Peyer's patch (tissue), 4 donors: ENCODE measurements at regions not wholly inside any gene's neighbourhood (a gene's known extent, or its start where the extent isn't known, plus 50 kb on each side); places are given as distances from the start of the nearest gene placed in this dataset.

Experiments
- POLR2A ChIP-seq, 2 donors: fragments of 450-650 bp; IDR thresholded peaks; one replicate each; pipeline ENCODE4 v1.5.1; 2017; ENCODE audit warnings: antibody characterized with exemption in 2 of 2, mild to moderate bottlenecking in 2 of 2, moderate library complexity in 2 of 2
- TF ChIP-seq, protein P1 (sequence below), 6 experiments: fragments of 450-650 bp in 4 of 6; fragments of 200-600 bp in 2 of 6; sonication (generic) in 1 of 6; IDR thresholded peaks; one replicate each; pipeline ENCODE4 v1.5.1; 2017 to 2019; ENCODE audit warnings: antibody characterized with exemption in 6 of 6, mild to moderate bottlenecking in 3 of 6, moderate library complexity in 1 of 6

DNA sequence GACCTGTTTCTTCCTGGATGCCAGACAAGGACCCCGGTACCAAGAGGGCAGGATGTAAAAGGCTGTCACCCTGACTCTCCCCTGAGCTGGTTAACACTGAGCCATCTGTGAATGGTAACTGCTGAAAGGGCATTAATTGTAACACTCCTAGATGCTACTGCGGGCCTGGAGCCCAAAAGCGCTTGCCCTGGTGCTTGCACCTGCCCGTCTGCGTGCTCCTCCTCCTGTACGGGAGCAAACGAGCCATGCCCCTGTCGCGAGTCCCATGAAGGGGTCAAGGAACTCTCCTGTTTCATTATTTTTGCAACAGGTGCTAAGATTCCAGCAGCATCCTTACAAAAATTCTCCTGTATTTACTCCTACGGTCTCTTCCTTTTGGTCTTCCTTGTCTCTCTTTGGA lies 140.0 kb upstream of the LAMA2 start:
- TF ChIP-seq, protein P1, sequence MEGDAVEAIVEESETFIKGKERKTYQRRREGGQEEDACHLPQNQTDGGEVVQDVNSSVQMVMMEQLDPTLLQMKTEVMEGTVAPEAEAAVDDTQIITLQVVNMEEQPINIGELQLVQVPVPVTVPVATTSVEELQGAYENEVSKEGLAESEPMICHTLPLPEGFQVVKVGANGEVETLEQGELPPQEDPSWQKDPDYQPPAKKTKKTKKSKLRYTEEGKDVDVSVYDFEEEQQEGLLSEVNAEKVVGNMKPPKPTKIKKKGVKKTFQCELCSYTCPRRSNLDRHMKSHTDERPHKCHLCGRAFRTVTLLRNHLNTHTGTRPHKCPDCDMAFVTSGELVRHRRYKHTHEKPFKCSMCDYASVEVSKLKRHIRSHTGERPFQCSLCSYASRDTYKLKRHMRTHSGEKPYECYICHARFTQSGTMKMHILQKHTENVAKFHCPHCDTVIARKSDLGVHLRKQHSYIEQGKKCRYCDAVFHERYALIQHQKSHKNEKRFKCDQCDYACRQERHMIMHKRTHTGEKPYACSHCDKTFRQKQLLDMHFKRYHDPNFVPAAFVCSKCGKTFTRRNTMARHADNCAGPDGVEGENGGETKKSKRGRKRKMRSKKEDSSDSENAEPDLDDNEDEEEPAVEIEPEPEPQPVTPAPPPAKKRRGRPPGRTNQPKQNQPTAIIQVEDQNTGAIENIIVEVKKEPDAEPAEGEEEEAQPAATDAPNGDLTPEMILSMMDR (IDR thresholded peaks at IDR 0.05): no peak
- TF ChIP-seq POLR2A (IDR thresholded peaks at IDR 0.05): no peak
